ENCODE measurements at regions not wholly inside any gene's neighbourhood (a gene's known extent, or its start where the extent isn't known, plus 50 kb on each side); places are given as distances from the start of the nearest gene placed in this dataset.

DNA sequence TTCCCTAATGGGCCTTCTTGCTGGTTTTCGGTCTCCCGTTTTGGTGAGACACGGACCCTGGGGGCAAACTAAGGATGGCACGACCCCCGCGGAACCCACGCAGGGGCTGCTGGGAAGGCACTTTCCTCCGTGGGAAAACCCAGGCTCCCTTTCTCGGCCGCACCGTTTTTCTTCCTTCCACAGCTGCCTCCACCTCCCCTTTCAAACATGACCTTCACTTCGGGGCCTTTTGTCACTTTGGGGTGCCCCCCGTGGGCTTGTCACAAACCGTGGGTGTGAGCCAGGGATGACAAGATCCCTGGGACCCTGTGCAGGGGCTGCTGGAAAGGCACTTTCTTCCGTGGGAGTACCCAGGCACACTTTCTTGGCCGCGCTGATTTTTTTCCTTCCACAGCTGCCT lies 268.7 kb downstream of the ALG10 start:
- 8% methylated on average over 17 of the region's 17 CpGs for WGBS (ENCODE audit: low lambda C conversion rate)
- CTCF ChIA-PET = no interaction called here
- POLR2A ChIA-PET = no interaction called here

DNA sequence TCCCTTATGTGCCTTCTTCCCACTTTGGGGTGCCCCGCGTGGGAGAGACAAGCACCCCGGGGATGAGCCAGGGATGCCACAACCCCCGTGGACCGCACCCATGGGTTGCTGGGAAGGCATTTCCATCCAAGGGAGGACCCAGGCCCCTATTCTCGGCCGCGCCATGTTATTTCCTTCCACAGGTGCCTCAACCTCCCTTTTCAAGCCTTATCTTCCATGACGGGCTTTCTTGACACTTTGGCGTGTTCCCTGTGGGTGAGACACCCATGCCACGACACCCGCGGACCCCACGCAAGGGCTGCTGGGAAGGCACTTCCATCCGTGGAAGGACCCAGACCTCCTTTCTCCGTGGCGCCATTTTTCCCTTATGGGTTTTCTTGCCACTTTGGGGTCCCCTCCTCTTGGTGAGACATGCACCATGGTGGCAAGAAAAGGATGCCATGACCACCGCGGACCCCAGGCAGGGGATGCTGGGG lies 269.2 kb downstream of the ALG10 start:
- ChIA-PET POLR2A (no interaction called here), CTCF (no interaction called here)
- no peaks in the 10 kb centered on the region for H3K9me3 ChIP-seq
- no peaks in the 10 kb centered on the region for H3K4me1 ChIP-seq (ENCODE audit: control insufficient read depth in 1 of 2, insufficient read depth in 2 of 2, low read depth in 1 of 2, low read length in 1 of 2)
- no peaks in the 10 kb centered on the region for H3K36me3 ChIP-seq (replicated peaks in 1 of 2; ENCODE audit: control insufficient read depth in 1 of 2, insufficient read depth in 2 of 2, low read length in 1 of 2)
- H3K9ac ChIP-seq = no peak overlapping the region
- H3K79me2 ChIP-seq (ENCODE audit: insufficient read depth) = no peaks in the 10 kb centered on the region
- no peak overlapping the region for H3K27ac ChIP-seq (ENCODE audit: low read depth in 2 of 2, low read length in 1 of 2)
- H3K27me3 ChIP-seq (ENCODE audit: insufficient read depth) = peaks cover 50% of the 10 kb centered on the region
- H3K4me2 ChIP-seq = no peak overlapping the region
- H4K20me1 ChIP-seq (ENCODE audit: insufficient read depth) = no peaks in the 10 kb centered on the region
- H3K9me2 ChIP-seq = no peaks in the 10 kb centered on the region
- DNase-seq = no peak
- WGBS (ENCODE audit: low lambda C conversion rate) = 35% methylated on average over 19 of the region's 19 CpGs
- no peaks in the 10 kb centered on the region for H3F3A ChIP-seq (replicated peaks; ENCODE audit: insufficient read depth)
- no peak overlapping the region for H2AFZ ChIP-seq (ENCODE audit: low read depth)
- TF ChIP-seq, protein P1, sequence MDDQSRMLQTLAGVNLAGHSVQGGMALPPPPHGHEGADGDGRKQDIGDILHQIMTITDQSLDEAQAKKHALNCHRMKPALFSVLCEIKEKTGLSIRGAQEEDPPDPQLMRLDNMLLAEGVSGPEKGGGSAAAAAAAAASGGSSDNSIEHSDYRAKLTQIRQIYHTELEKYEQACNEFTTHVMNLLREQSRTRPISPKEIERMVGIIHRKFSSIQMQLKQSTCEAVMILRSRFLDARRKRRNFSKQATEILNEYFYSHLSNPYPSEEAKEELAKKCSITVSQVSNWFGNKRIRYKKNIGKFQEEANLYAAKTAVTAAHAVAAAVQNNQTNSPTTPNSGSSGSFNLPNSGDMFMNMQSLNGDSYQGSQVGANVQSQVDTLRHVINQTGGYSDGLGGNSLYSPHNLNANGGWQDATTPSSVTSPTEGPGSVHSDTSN (IDR thresholded peaks at IDR 0.05) = no peak
- TF ChIP-seq ELF1 (IDR thresholded peaks at IDR 0.05) (no peak), MXI1 (IDR thresholded peaks at IDR 0.05; ENCODE audit: low read depth, low read length) (no peak), JUND (IDR thresholded peaks at IDR 0.05) (no peak), RCOR1 (IDR thresholded peaks at IDR 0.05; ENCODE audit: low read length) (no peak), GABPA (IDR thresholded peaks at IDR 0.05; ENCODE audit: low read depth) (no peak), MEF2A (IDR thresholded peaks at IDR 0.05; ENCODE audit: borderline replicate concordance, low read depth) (no peak), RFX5 (IDR thresholded peaks at IDR 0.05; ENCODE audit: low read length) (no peak), POLR2AphosphoS5 (IDR thresholded peaks at IDR 0.05; ENCODE audit: low read depth, low read length) (no peak), TEAD4 (IDR thresholded peaks at IDR 0.05; ENCODE audit: borderline replicate concordance, insufficient read depth) (no peak), YY1 (IDR thresholded peaks at IDR 0.05; ENCODE audit: low read depth) (no peak)
- TF ChIP-seq, protein P2, sequence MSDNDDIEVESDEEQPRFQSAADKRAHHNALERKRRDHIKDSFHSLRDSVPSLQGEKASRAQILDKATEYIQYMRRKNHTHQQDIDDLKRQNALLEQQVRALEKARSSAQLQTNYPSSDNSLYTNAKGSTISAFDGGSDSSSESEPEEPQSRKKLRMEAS (IDR thresholded peaks at IDR 0.05; ENCODE audit: low read depth) = no peak
- TF ChIP-seq, protein P3, sequence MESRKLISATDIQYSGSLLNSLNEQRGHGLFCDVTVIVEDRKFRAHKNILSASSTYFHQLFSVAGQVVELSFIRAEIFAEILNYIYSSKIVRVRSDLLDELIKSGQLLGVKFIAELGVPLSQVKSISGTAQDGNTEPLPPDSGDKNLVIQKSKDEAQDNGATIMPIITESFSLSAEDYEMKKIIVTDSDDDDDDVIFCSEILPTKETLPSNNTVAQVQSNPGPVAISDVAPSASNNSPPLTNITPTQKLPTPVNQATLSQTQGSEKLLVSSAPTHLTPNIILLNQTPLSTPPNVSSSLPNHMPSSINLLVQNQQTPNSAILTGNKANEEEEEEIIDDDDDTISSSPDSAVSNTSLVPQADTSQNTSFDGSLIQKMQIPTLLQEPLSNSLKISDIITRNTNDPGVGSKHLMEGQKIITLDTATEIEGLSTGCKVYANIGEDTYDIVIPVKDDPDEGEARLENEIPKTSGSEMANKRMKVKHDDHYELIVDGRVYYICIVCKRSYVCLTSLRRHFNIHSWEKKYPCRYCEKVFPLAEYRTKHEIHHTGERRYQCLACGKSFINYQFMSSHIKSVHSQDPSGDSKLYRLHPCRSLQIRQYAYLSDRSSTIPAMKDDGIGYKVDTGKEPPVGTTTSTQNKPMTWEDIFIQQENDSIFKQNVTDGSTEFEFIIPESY (IDR thresholded peaks at IDR 0.05; ENCODE audit: borderline replicate concordance, low read depth) = no peak
- TF ChIP-seq, protein P4, sequence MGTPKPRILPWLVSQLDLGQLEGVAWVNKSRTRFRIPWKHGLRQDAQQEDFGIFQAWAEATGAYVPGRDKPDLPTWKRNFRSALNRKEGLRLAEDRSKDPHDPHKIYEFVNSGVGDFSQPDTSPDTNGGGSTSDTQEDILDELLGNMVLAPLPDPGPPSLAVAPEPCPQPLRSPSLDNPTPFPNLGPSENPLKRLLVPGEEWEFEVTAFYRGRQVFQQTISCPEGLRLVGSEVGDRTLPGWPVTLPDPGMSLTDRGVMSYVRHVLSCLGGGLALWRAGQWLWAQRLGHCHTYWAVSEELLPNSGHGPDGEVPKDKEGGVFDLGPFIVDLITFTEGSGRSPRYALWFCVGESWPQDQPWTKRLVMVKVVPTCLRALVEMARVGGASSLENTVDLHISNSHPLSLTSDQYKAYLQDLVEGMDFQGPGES (IDR thresholded peaks at IDR 0.05; ENCODE audit: low read depth, low read length) = no peak
- H3K4me3 ChIP-seq (ENCODE audit: low read depth in 2 of 2, low read length in 1 of 2) = no peak overlapping the region

More for the DNA sequence above, 268.7 kb downstream of the ALG10 start:
- no peak for TF ChIP-seq TAF1 (IDR thresholded peaks at IDR 0.05; ENCODE audit: borderline replicate concordance, low read depth, low read length)
- TF ChIP-seq, protein P5, sequence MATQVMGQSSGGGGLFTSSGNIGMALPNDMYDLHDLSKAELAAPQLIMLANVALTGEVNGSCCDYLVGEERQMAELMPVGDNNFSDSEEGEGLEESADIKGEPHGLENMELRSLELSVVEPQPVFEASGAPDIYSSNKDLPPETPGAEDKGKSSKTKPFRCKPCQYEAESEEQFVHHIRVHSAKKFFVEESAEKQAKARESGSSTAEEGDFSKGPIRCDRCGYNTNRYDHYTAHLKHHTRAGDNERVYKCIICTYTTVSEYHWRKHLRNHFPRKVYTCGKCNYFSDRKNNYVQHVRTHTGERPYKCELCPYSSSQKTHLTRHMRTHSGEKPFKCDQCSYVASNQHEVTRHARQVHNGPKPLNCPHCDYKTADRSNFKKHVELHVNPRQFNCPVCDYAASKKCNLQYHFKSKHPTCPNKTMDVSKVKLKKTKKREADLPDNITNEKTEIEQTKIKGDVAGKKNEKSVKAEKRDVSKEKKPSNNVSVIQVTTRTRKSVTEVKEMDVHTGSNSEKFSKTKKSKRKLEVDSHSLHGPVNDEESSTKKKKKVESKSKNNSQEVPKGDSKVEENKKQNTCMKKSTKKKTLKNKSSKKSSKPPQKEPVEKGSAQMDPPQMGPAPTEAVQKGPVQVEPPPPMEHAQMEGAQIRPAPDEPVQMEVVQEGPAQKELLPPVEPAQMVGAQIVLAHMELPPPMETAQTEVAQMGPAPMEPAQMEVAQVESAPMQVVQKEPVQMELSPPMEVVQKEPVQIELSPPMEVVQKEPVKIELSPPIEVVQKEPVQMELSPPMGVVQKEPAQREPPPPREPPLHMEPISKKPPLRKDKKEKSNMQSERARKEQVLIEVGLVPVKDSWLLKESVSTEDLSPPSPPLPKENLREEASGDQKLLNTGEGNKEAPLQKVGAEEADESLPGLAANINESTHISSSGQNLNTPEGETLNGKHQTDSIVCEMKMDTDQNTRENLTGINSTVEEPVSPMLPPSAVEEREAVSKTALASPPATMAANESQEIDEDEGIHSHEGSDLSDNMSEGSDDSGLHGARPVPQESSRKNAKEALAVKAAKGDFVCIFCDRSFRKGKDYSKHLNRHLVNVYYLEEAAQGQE (IDR thresholded peaks at IDR 0.05; ENCODE audit: low read depth, low read length) = no peak
- no peak for TF ChIP-seq RXRA (IDR thresholded peaks at IDR 0.05; ENCODE audit: borderline replicate concordance, low read depth)
- no peak for TF ChIP-seq ELF1 (IDR thresholded peaks at IDR 0.05)
- TF ChIP-seq, protein P6, sequence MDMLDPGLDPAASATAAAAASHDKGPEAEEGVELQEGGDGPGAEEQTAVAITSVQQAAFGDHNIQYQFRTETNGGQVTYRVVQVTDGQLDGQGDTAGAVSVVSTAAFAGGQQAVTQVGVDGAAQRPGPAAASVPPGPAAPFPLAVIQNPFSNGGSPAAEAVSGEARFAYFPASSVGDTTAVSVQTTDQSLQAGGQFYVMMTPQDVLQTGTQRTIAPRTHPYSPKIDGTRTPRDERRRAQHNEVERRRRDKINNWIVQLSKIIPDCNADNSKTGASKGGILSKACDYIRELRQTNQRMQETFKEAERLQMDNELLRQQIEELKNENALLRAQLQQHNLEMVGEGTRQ (IDR thresholded peaks at IDR 0.05; ENCODE audit: borderline replicate concordance, low read depth, low read length) = no peak
- Histone ChIP-seq H3K9ac (no peak overlapping the region), H3K27ac (ENCODE audit: low read depth in 2 of 2, low read length in 1 of 2) (no peak overlapping the region), H3K4me1 (ENCODE audit: control insufficient read depth in 1 of 2, insufficient read depth in 2 of 2, low read depth in 1 of 2, low read length in 1 of 2) (no peaks in the 10 kb centered on the region), H3K36me3 (replicated peaks in 1 of 2; ENCODE audit: control insufficient read depth in 1 of 2, insufficient read depth in 2 of 2, low read length in 1 of 2) (no peaks in the 10 kb centered on the region), H4K20me1 (ENCODE audit: insufficient read depth) (no peaks in the 10 kb centered on the region), H3F3A (replicated peaks; ENCODE audit: insufficient read depth) (no peaks in the 10 kb centered on the region), H2AFZ (ENCODE audit: low read depth) (no peak overlapping the region), H3K4me3 (ENCODE audit: low read depth in 2 of 2, low read length in 1 of 2) (no peak overlapping the region), H3K27me3 (ENCODE audit: insufficient read depth) (peaks cover 45% of the 10 kb centered on the region), H3K9me3 (no peaks in the 10 kb centered on the region), H3K9me2 (no peaks in the 10 kb centered on the region), H3K4me2 (peak overlapping the region; percentile 42; the same call in 1 of the 2 replicates), H3K79me2 (ENCODE audit: insufficient read depth) (no peaks in the 10 kb centered on the region)
- DNase-seq = no peak
